PC-3 (cell line): ENCODE measurements at regions not wholly inside any gene's neighbourhood (a gene's known extent, or its start where the extent isn't known, plus 50 kb on each side); places are given as distances from the start of the nearest gene placed in this dataset.

ENCODE experiments used
- EZH2 ChIP-seq: fragments of 300-600 bp; sonication (generic); IDR thresholded peaks from one replicate; pipeline ENCODE4 v1.6.1; 2017; ENCODE audit warnings: antibody characterized with exemption, mild to moderate bottlenecking, low read length; ENCODE audit not compliant: unreplicated experiment
- TF ChIP-seq, protein P1 (sequence below): fragments of 300-600 bp; sonication (generic); conservative IDR thresholded peaks from 2 replicates; pipeline ENCODE4 v1.5.1; 2017; ENCODE audit warnings: antibody characterized with exemption, low read depth, mild to moderate bottlenecking, low read length

DNA sequence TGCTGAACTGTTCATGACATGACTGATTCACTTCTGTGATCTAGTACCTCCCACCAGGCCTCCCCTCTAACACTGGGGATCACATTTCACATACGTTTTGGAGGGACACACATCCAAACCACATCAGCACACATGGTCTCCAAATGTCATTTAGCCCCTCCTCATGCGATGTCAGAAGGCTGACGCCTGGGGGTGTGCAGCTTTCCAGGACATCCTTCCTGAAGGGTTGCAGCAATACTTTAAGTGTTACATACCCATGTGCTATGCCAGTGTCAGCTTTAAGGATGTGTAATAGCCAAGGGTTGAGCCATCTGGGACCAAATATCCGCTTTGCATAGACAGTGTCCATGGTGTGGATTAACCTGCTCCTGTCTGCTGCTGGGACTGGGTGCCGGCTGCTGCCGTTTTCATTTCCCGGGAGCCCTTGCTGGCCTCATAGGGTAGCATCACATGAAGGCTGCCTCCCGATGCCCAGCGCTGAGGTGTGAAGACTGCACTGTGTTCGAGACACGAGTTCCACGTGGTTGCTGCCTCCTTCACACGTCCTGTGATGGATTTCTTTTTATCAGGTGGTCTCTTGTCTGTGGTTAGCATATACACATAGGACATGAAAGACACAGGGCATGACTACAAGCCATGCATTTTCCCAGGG, 219.0 kb downstream of the THBS2 start:
- TF ChIP-seq, protein P1, sequence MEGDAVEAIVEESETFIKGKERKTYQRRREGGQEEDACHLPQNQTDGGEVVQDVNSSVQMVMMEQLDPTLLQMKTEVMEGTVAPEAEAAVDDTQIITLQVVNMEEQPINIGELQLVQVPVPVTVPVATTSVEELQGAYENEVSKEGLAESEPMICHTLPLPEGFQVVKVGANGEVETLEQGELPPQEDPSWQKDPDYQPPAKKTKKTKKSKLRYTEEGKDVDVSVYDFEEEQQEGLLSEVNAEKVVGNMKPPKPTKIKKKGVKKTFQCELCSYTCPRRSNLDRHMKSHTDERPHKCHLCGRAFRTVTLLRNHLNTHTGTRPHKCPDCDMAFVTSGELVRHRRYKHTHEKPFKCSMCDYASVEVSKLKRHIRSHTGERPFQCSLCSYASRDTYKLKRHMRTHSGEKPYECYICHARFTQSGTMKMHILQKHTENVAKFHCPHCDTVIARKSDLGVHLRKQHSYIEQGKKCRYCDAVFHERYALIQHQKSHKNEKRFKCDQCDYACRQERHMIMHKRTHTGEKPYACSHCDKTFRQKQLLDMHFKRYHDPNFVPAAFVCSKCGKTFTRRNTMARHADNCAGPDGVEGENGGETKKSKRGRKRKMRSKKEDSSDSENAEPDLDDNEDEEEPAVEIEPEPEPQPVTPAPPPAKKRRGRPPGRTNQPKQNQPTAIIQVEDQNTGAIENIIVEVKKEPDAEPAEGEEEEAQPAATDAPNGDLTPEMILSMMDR = no peak
- TF ChIP-seq EZH2 = no peak
